Keratinocyte (primary cell): ENCODE measurements at regions not wholly inside any gene's neighbourhood (a gene's known extent, or its start where the extent isn't known, plus 50 kb on each side); places are given as distances from the start of the nearest gene placed in this dataset.

Experiments used
- DNase-seq: peaks from one replicate; pipeline ENCODE4 v3.0.0-alpha.2; 2011; ENCODE audit warnings: low read depth, missing footprints, low spot score
- FAIRE-seq: peaks from 2 replicates; lab custom pipeline; 2011; peaks lifted over from hg19 to GRCh38; lab: Jason Lieb, UNC
- H2AFZ ChIP-seq: 2 replicates; pipeline ENCODE4 v1.6.0; 2012; ENCODE audit warnings: low read length, control low read depth, inconsistent platforms; ENCODE audit not compliant: control insufficient read depth
- H3K27ac ChIP-seq: 2 replicates; pipeline ENCODE4 v1.5.1; 2011; ENCODE audit warnings: low read length; ENCODE audit not compliant: control insufficient read depth, insufficient read depth
- H3K27me3 ChIP-seq: 3 replicates; pipeline ENCODE4 v1.6.0; 2011; ENCODE audit warnings: low read length; ENCODE audit not compliant: control insufficient read depth, insufficient read depth; ENCODE audit errors: extremely low read depth
- H3K36me3 ChIP-seq, 2 experiments: 2 replicates in 1 of 2; 3 replicates in 1 of 2; pipeline ENCODE4 v1.5.1; 2011; ENCODE audit warnings: low read length in 2 of 2, mild to moderate bottlenecking in 1 of 2; ENCODE audit not compliant: control insufficient read depth in 2 of 2, insufficient read depth in 2 of 2; ENCODE audit errors: extremely low read depth in 1 of 2
- H3K4me1 ChIP-seq: 3 replicates; pipeline ENCODE4 v1.5.1; 2011; ENCODE audit warnings: low read length; ENCODE audit not compliant: control insufficient read depth, insufficient read depth; ENCODE audit errors: extremely low read depth
- H3K4me2 ChIP-seq: 3 replicates; pipeline ENCODE4 v1.6.0; 2011; ENCODE audit warnings: low read depth, low read length; ENCODE audit not compliant: control insufficient read depth, insufficient read depth; ENCODE audit errors: extremely low read depth
- H3K4me3 ChIP-seq, 3 experiments: fragments of 200-600 bp in 1 of 3; sonication (generic) in 1 of 3; 2 replicates in 2 of 3; 3 replicates in 1 of 3; pipeline ENCODE4 v1.5.1; 2011 to 2016; ENCODE audit warnings: low read length in 3 of 3, mild to moderate bottlenecking in 3 of 3, control low read depth in 2 of 3, inconsistent platforms in 1 of 3, low read depth in 1 of 3, mixed read lengths in 1 of 3, mixed run types in 1 of 3, moderate library complexity in 1 of 3; ENCODE audit not compliant: control insufficient read depth in 2 of 3, insufficient read depth in 2 of 3; ENCODE audit errors: extremely low read depth in 1 of 3
- H3K79me2 ChIP-seq: 2 replicates; pipeline ENCODE4 v1.6.0; 2012; ENCODE audit warnings: low read length; ENCODE audit not compliant: control insufficient read depth, insufficient read depth
- H3K9ac ChIP-seq: 3 replicates; pipeline ENCODE4 v1.6.0; 2011; ENCODE audit warnings: low read length; ENCODE audit not compliant: control insufficient read depth, insufficient read depth; ENCODE audit errors: extremely low read depth
- H3K9me1 ChIP-seq: 3 replicates; pipeline ENCODE4 v1.6.0; 2011; ENCODE audit warnings: low read length; ENCODE audit not compliant: control insufficient read depth, insufficient read depth; ENCODE audit errors: extremely low read depth
- H3K9me3 ChIP-seq: 2 replicates; pipeline ENCODE4 v1.5.1; 2012; ENCODE audit warnings: low read depth, low read length; ENCODE audit not compliant: control insufficient read depth
- H4K20me1 ChIP-seq: 3 replicates; pipeline ENCODE4 v1.6.0; 2011; ENCODE audit warnings: low read length; ENCODE audit not compliant: control insufficient read depth, insufficient read depth; ENCODE audit errors: extremely low read depth
- EZH2 ChIP-seq: IDR thresholded peaks from one replicate; pipeline ENCODE4 v1.6.1; 2012; ENCODE audit warnings: inconsistent platforms, mild to moderate bottlenecking, low read length, moderate library complexity
- dilution Hi-C: fragments of 300-500 bp; cut with MboI; formaldehyde crosslinking; loops from one replicate; pipeline ENCODE4 v1.7.0; 2020; ENCODE audit warnings: low sequenced_read_pairs; ENCODE audit not compliant: extremely low pct_ligation_motif_present
- TF ChIP-seq, protein P1 (sequence below), 3 experiments: IDR thresholded peaks in 1 of 3; conservative IDR thresholded peaks in 1 of 3; optimal IDR thresholded peaks in 1 of 3; 2 replicates in 2 of 3; 3 replicates in 1 of 3; pipeline versions ENCODE3 to v1.5.1; 2011; ENCODE audit warnings: low read length in 3 of 3, mild to moderate bottlenecking in 3 of 3, moderate library complexity in 2 of 3, control low read depth in 1 of 3, inconsistent platforms in 1 of 3; ENCODE audit not compliant: insufficient read depth in 2 of 3; ENCODE audit errors: extremely low read depth in 1 of 3

DNA sequence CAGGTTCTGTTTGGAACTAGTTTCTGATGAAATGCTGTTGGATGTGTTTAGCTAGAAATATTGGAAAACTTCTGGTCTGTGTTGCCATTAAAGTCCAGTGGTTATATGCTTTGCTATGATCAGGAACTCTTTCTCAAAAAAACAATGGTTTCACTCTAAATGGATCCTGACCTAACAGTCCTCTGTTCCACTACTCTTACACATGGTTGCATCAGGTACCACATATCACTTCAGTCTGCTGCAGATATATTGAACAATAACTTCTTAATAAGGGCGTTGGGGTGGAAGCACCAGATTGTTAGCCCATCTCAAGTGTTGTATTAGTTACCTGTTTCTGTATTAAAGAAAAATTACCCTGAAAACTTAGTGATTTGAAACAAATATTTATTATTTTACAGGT lies 676.6 kb upstream of the GCFC2 start:
- Histone ChIP-seq H3K4me2 (no peak overlapping the region), H3K4me1 (no peaks in the 10 kb centered on the region), H2AFZ (no peak overlapping the region), H4K20me1 (no peaks in the 10 kb centered on the region), H3K36me3 (no peaks in the 10 kb centered on the region), H3K27ac (no peak overlapping the region), H3K9me1 (no peaks in the 10 kb centered on the region), H3K4me3 (no peak overlapping the region), H3K79me2 (no peaks in the 10 kb centered on the region), H3K9me3 (no peaks in the 10 kb centered on the region), H3K9ac (no peak overlapping the region), H3K27me3 (no peaks in the 10 kb centered on the region)
- no peak for FAIRE-seq
- dilution Hi-C loops, result no loop called here
- TF ChIP-seq EZH2, result no peak
- TF ChIP-seq, protein P1, sequence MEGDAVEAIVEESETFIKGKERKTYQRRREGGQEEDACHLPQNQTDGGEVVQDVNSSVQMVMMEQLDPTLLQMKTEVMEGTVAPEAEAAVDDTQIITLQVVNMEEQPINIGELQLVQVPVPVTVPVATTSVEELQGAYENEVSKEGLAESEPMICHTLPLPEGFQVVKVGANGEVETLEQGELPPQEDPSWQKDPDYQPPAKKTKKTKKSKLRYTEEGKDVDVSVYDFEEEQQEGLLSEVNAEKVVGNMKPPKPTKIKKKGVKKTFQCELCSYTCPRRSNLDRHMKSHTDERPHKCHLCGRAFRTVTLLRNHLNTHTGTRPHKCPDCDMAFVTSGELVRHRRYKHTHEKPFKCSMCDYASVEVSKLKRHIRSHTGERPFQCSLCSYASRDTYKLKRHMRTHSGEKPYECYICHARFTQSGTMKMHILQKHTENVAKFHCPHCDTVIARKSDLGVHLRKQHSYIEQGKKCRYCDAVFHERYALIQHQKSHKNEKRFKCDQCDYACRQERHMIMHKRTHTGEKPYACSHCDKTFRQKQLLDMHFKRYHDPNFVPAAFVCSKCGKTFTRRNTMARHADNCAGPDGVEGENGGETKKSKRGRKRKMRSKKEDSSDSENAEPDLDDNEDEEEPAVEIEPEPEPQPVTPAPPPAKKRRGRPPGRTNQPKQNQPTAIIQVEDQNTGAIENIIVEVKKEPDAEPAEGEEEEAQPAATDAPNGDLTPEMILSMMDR (optimal IDR thresholded peaks at IDR 0.05 in 1 of 3, IDR thresholded peaks at IDR 0.05 in 1 of 3, conservative IDR thresholded peaks at IDR 0.05 in 1 of 3; ENCODE audit: extremely low read depth in 1 of 3, insufficient read depth in 2 of 3, low read length in 3 of 3), result no peak
- no peak for DNase-seq

DNA sequence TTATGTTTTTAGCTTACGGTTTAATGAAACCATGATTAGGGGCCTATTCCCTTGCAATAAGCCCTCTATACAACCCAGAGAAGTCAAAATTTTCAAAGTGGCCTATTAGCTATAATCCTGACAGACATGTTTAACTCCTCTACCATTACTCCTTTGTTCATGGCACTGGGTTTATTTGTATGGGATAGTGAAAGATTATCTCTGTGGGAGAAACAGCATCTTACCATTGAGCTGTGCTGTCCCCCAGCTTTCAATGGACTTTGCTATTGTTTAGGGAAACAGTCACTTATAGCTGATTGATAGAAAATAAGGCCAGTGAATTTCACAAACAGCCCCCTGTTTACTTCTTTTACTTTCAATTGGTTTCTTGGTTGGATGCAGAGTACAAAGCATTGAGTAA lies 675.2 kb upstream of the GCFC2 start:
- FAIRE-seq (no peak), DNase-seq (no peak)
- no peak for TF ChIP-seq EZH2
- TF ChIP-seq, protein P1 (optimal IDR thresholded peaks at IDR 0.05 in 1 of 3, IDR thresholded peaks at IDR 0.05 in 1 of 3, conservative IDR thresholded peaks at IDR 0.05 in 1 of 3; ENCODE audit: extremely low read depth in 1 of 3, insufficient read depth in 2 of 3, low read length in 3 of 3), result no peak
- no peaks in the 10 kb centered on the region for H3K9me1 ChIP-seq
- H3K4me3 ChIP-seq, result no peak overlapping the region
- H3K4me2 ChIP-seq, result no peak overlapping the region
- no peaks in the 10 kb centered on the region for H3K27me3 ChIP-seq
- H3K36me3 ChIP-seq, result no peaks in the 10 kb centered on the region
- no peaks in the 10 kb centered on the region for H3K9me3 ChIP-seq
- no peaks in the 10 kb centered on the region for H4K20me1 ChIP-seq
- H2AFZ ChIP-seq, result no peak overlapping the region
- no peak overlapping the region for H3K27ac ChIP-seq
- H3K79me2 ChIP-seq, result no peaks in the 10 kb centered on the region
- H3K4me1 ChIP-seq, result no peaks in the 10 kb centered on the region
- dilution Hi-C loops, result no loop called here
- H3K9ac ChIP-seq, result no peak overlapping the region
